ENCODE measurements at regions not wholly inside any gene's neighbourhood (a gene's known extent, or its start where the extent isn't known, plus 50 kb on each side); places are given as distances from the start of the nearest gene placed in this dataset.

GRCh38 chr9:108662091-108662875 lies 193.5 kb downstream of the ACTL7B start:
- TF ChIP-seq, protein P1, sequence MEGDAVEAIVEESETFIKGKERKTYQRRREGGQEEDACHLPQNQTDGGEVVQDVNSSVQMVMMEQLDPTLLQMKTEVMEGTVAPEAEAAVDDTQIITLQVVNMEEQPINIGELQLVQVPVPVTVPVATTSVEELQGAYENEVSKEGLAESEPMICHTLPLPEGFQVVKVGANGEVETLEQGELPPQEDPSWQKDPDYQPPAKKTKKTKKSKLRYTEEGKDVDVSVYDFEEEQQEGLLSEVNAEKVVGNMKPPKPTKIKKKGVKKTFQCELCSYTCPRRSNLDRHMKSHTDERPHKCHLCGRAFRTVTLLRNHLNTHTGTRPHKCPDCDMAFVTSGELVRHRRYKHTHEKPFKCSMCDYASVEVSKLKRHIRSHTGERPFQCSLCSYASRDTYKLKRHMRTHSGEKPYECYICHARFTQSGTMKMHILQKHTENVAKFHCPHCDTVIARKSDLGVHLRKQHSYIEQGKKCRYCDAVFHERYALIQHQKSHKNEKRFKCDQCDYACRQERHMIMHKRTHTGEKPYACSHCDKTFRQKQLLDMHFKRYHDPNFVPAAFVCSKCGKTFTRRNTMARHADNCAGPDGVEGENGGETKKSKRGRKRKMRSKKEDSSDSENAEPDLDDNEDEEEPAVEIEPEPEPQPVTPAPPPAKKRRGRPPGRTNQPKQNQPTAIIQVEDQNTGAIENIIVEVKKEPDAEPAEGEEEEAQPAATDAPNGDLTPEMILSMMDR (IDR thresholded peaks at IDR 0.05): no peak
- TF ChIP-seq POLR2A (IDR thresholded peaks at IDR 0.05): no peak
- Histone ChIP-seq H3K4me1 (replicated peaks in 1 of 2) (no peaks in the 10 kb centered on the region), H3K36me3 (replicated peaks in 1 of 2) (no peaks in the 10 kb centered on the region), H3K27ac (no peak overlapping the region), H3K27me3 (no peaks in the 10 kb centered on the region), H3K4me3 (no peak overlapping the region), H3K9me3 (replicated peaks in 1 of 3) (peaks cover 0 to 5% (median 0%) of the 10 kb centered on the region in 3 donors)
- WGBS, 4 donors: 70 to 84% (median 76%) methylated on average over 6 of the region's 6 CpGs
- intact Hi-C loops (cut with DNase I): no loop called here
- DNase-seq: no peak

- H3K27ac ChIP-seq: no peak overlapping the region
- no peaks in the 10 kb centered on the region for H3K4me1 ChIP-seq (replicated peaks in 1 of 2)
- H3K9me3 ChIP-seq (replicated peaks in 1 of 3): peaks cover 0 to 5% (median 0%) of the 10 kb centered on the region in 3 donors
- H3K27me3 ChIP-seq: no peaks in the 10 kb centered on the region
- no peak for DNase-seq
- H3K36me3 ChIP-seq (replicated peaks in 1 of 2): no peaks in the 10 kb centered on the region
- 66 to 75% (median 68%) methylated on average over 5 of the region's 5 CpGs for WGBS, 4 donors
- intact Hi-C loops (cut with DNase I): no loop called here
- no peak overlapping the region for H3K4me3 ChIP-seq
- TF ChIP-seq, protein P1 (IDR thresholded peaks at IDR 0.05): no peak
- no peak for TF ChIP-seq POLR2A (IDR thresholded peaks at IDR 0.05)
Measured at GRCh38 chr9:108656566-108656965, 199.2 kb downstream of the ACTL7B start.

GRCh38 chr9:108655818-108656217 lies 200.0 kb downstream of the ACTL7B start:
- intact Hi-C loops (cut with DNase I): no loop called here
- WGBS, 4 donors: 70 to 87% (median 79%) methylated on average over 7 of the region's 7 CpGs
- TF ChIP-seq POLR2A (IDR thresholded peaks at IDR 0.05): no peak
- TF ChIP-seq, protein P1 (IDR thresholded peaks at IDR 0.05): no peak

DNA sequence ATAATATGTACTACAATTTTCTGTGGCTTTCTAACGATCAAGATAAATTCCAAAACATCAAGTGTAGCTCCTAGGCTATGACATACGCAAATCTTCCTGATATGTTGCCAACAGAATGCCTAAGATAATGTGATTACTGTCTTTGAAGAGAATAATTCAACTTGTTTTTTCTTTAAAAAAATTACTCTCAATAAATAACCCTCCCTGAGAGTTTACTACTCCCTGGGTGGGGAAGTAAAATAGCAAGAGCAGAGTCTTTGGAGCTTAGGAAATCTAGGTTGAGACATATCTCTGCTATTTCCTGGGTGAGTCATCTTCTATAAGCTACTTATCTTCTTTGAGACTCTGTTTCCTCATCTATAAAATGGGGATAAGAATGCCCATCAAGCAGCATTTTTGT lies 201.2 kb downstream of the ACTL7B start:
- H3K4me1 ChIP-seq (replicated peaks in 1 of 2): no peaks in the 10 kb centered on the region
- DNase-seq: no peak
- no peaks in the 10 kb centered on the region for H3K27me3 ChIP-seq
- no peak overlapping the region for H3K27ac ChIP-seq
- no peaks in the 10 kb centered on the region for H3K36me3 ChIP-seq (replicated peaks in 1 of 2)
- intact Hi-C loops (cut with DNase I): no loop called here
- TF ChIP-seq, protein P1 (IDR thresholded peaks at IDR 0.05): no peak
- TF ChIP-seq POLR2A (IDR thresholded peaks at IDR 0.05): no peak
- WGBS, 4 donors: 70 to 80% (median 71%) methylated on average over 2 of the region's 2 CpGs
- H3K9me3 ChIP-seq (replicated peaks in 1 of 3): peaks cover 0 to 3% (median 0%) of the 10 kb centered on the region in 3 donors
- H3K4me3 ChIP-seq: no peak overlapping the region

More at GRCh38 chr9:108655818-108656217, 200.0 kb downstream of the ACTL7B start:
- Histone ChIP-seq H3K27ac (no peak overlapping the region), H3K36me3 (replicated peaks in 1 of 2) (no peaks in the 10 kb centered on the region), H3K27me3 (no peaks in the 10 kb centered on the region), H3K4me1 (replicated peaks in 1 of 2) (no peaks in the 10 kb centered on the region), H3K4me3 (no peak overlapping the region), H3K9me3 (replicated peaks in 1 of 3) (peaks cover 0 to 5% (median 0%) of the 10 kb centered on the region in 3 donors)
- no peak for DNase-seq

Measured in adrenal gland (tissue), 9 donors.